ENCODE measurements at regions not wholly inside any gene's neighbourhood (a gene's known extent, or its start where the extent isn't known, plus 50 kb on each side); places are given as distances from the start of the nearest gene placed in this dataset.

GRCh38 chr15:66629817-66630576, 64.2 kb upstream of the LCTL start:
- Histone ChIP-seq H2BK12ac (ENCODE audit: low read depth, low read length) (no peak overlapping the region), H4K5ac (ENCODE audit: insufficient read length, low read depth, low read length) (no peak overlapping the region), H3K79me2 (ENCODE audit: control insufficient read depth in 1 of 2, insufficient read depth in 2 of 2, low read length in 2 of 2) (no peaks in the 10 kb centered on the region), H2AK5ac (ENCODE audit: low read depth, low read length) (no peak overlapping the region), H3K27me3 (replicated peaks in 1 of 4; ENCODE audit: control insufficient read depth in 3 of 4, extremely low read depth in 1 of 4, insufficient read depth in 3 of 4, low read length in 3 of 4) (no peaks in the 10 kb centered on the region), H3K27ac (ENCODE audit: low read depth, low read length) (no peak overlapping the region), H2BK5ac (ENCODE audit: low read depth, low read length) (peak overlapping the region; percentile 52; the same call in 1 of the 2 replicates), H3K4ac (replicated peaks; ENCODE audit: insufficient read length, low read depth, low read length) (no peak overlapping the region), H3K23ac (ENCODE audit: insufficient read length) (no peak overlapping the region), H3K36me3 (ENCODE audit: control insufficient read depth in 2 of 4, insufficient read depth in 4 of 4, low read length in 3 of 4) (no peaks in the 10 kb centered on the region), H3K79me1 (ENCODE audit: low read depth, low read length) (no peaks in the 10 kb centered on the region), H3K4me2 (ENCODE audit: insufficient read depth in 1 of 2, low read depth in 2 of 2, low read length in 2 of 2) (no peak overlapping the region), H3K9me3 (ENCODE audit: insufficient read depth in 2 of 2, low read depth in 1 of 2, low read length in 1 of 2) (no peaks in the 10 kb centered on the region), H4K91ac (replicated peaks; ENCODE audit: insufficient read length, low read length) (peak overlapping the region; percentile 45), H2BK15ac (ENCODE audit: low read length) (0 out of 2 replicates have a peak overlapping the region, but pooled peaks have one; percentile 18), H4K20me1 (replicated peaks in 1 of 2; ENCODE audit: control insufficient read depth in 1 of 2, insufficient read depth in 2 of 2, low read length in 2 of 2) (no peaks in the 10 kb centered on the region), H2AFZ (ENCODE audit: low read length) (no peak overlapping the region), H3K4me1 (replicated peaks in 1 of 4; ENCODE audit: control insufficient read depth in 3 of 4, insufficient read depth in 4 of 4, low read length in 3 of 4) (peaks cover 6 to 25% (median 17%) of the 10 kb centered on the region in 4 experiments; a peak in 6 of 7 replicates), H3K14ac (ENCODE audit: insufficient read length) (no peak overlapping the region), H2BK120ac (replicated peaks; ENCODE audit: low read depth, low read length) (no peak overlapping the region), H3K9ac (replicated peaks in 1 of 4; ENCODE audit: extremely low read depth in 1 of 4, low read depth in 3 of 4, low read length in 3 of 4) (no peak overlapping the region), H3K23me2 (ENCODE audit: low read depth, low read length) (no peaks in the 10 kb centered on the region), H4K8ac (ENCODE audit: extremely low read depth, insufficient read depth, low read length) (no peak overlapping the region), H2BK20ac (ENCODE audit: low read length) (0 out of 2 replicates have a peak overlapping the region, but pooled peaks have one; percentile 48), H3K4me3 (ENCODE audit: extremely low read depth in 1 of 4, insufficient read depth in 2 of 4, low read depth in 3 of 4, low read length in 4 of 4) (no peak overlapping the region), H3K56ac (replicated peaks; ENCODE audit: insufficient read length, low read depth, low read length) (no peak overlapping the region), H3K18ac (ENCODE audit: extremely low read depth, low read length) (peak overlapping the region; percentile 53; the same call in 1 of the 2 replicates)
- ChIA-PET CTCF (ENCODE audit: partially characterized antibody) (interaction anchor here (0.5 to 2.7 kb wide), 9 partner anchors 9 to 1153 kb away, joined by 3 to 13 read pairs (median 4); no protein-coding TSS in a partner anchor), POLR2A (ENCODE audit: partially characterized antibody) (interaction anchor here (1.0 to 1.2 kb wide), 2 partner anchors 8 to 133 kb away, joined by 3 read pairs; no protein-coding TSS in a partner anchor)
- TF ChIP-seq SAP30 (IDR thresholded peaks at IDR 0.05; ENCODE audit: insufficient read depth, insufficient replicate concordance, low read length), result no peak
- TF ChIP-seq RBBP5 (IDR thresholded peaks at IDR 0.05; ENCODE audit: borderline replicate concordance, low read depth, low read length), result no peak
- TF ChIP-seq SP2 (IDR thresholded peaks at IDR 0.05; ENCODE audit: low read length), result no peak
- TF ChIP-seq CBX5 (IDR thresholded peaks at IDR 0.05; ENCODE audit: low read depth, low read length), result no peak
- no peak for TF ChIP-seq JUND (IDR thresholded peaks at IDR 0.05; ENCODE audit: low read length)
- no peak for TF ChIP-seq CBX8 (IDR thresholded peaks at IDR 0.05; ENCODE audit: borderline replicate concordance, low read depth, low read length)
- no peak for TF ChIP-seq RNF2 (IDR thresholded peaks at IDR 0.05; ENCODE audit: borderline replicate concordance, low read depth, low read length, missing control alignments, poor library complexity, severe bottlenecking)
- no peak for TF ChIP-seq EZH2 (IDR thresholded peaks at IDR 0.05; ENCODE audit: low read depth, low read length, severe bottlenecking)
- no peak for TF ChIP-seq CEBPB (IDR thresholded peaks at IDR 0.05; ENCODE audit: low read depth, low read length)
- TF ChIP-seq JUN (IDR thresholded peaks at IDR 0.05; ENCODE audit: low read depth, low read length), result no peak
- TF ChIP-seq YY1 (IDR thresholded peaks at IDR 0.05; ENCODE audit: low read depth, low read length), result no peak
- 80% methylated on average over 4 of the region's 4 CpGs; no CpG with 5 or more reads in 1 of the 2 experiments for WGBS, 2 experiments (ENCODE audit: extremely low coverage in 1 of 2, insufficient coverage in 1 of 2, insufficient read length in 1 of 2, insufficient replicate concordance in 2 of 2, low coverage in 1 of 2, low lambda C conversion rate in 2 of 2, missing lambda C conversion rate in 1 of 2)
- FAIRE-seq (no peak), DNase-seq (ENCODE audit: low read depth in 1 of 2, low spot score in 2 of 2) (no peak)
